ENCODE measurements at regions not wholly inside any gene's neighbourhood (a gene's known extent, or its start where the extent isn't known, plus 50 kb on each side); places are given as distances from the start of the nearest gene placed in this dataset.

DNA sequence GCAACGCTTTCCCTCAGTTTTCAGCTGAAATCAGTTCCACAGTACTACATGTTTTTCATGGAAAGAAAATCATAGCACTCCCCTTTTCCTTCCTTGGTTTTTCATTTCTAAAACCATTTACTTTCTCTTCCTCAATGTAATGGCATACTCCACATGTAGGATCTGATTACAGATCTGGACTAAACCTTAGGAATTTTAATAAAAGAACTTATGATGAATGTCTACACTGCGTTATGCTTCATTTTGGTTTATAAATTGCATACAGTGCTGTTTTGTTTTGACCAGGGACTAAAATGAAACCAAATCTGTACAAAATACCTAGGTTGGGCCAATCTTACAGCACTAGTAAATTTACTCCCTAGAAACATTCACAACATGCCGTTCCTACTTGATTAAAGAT, 589.9 kb downstream of the TBC1D4 start:
- TF ChIP-seq TCF7L2 (IDR thresholded peaks at IDR 0.05; ENCODE audit: low read depth, low read length) = no peak
- TF ChIP-seq, protein P1, sequence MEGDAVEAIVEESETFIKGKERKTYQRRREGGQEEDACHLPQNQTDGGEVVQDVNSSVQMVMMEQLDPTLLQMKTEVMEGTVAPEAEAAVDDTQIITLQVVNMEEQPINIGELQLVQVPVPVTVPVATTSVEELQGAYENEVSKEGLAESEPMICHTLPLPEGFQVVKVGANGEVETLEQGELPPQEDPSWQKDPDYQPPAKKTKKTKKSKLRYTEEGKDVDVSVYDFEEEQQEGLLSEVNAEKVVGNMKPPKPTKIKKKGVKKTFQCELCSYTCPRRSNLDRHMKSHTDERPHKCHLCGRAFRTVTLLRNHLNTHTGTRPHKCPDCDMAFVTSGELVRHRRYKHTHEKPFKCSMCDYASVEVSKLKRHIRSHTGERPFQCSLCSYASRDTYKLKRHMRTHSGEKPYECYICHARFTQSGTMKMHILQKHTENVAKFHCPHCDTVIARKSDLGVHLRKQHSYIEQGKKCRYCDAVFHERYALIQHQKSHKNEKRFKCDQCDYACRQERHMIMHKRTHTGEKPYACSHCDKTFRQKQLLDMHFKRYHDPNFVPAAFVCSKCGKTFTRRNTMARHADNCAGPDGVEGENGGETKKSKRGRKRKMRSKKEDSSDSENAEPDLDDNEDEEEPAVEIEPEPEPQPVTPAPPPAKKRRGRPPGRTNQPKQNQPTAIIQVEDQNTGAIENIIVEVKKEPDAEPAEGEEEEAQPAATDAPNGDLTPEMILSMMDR (IDR thresholded peaks at IDR 0.05) = no peak

Measured in Panc1 (cell line).